HCT116 (cell line): ENCODE measurements at regions not wholly inside any gene's neighbourhood (a gene's known extent, or its start where the extent isn't known, plus 50 kb on each side); places are given as distances from the start of the nearest gene placed in this dataset.

Experiments
- ATAC-seq: fragments of 200-7000 bp; cut with Tn5 transposase; 2 replicates; pipeline ENCODE4 v1.9.1; 2020; ENCODE audit warnings: mild to moderate bottlenecking, moderate library complexity
- BruUV-seq: library from RNA; stranded (reverse); fragments of 400-500 nt; replicated peaks from 2 replicates; lab custom pipeline; 2021; lab: Mats Ljungman, UMichigan
- CTCF ChIA-PET: fragments of 300-600 bp; sonication (Branson Sonifier 250); formaldehyde crosslinking; loops from one replicate; lab custom pipeline; 2021; ENCODE audit warnings: antibody characterized with exemption; lab: Charles Lee
- POLR2A ChIA-PET: fragments of 300-600, 350-600 bp; sonication (Branson Sonifier 250); formaldehyde crosslinking; loops from one replicate; lab custom pipeline; 2021; ENCODE audit warnings: antibody characterized with exemption; lab: Charles Lee
- RAD21 ChIA-PET, 2 experiments: fragments of 300-600 bp; sonication (Branson Sonifier 250); formaldehyde crosslinking; loops; one replicate each; lab custom pipeline; 2023; ENCODE audit warnings: low total read pairs in 2 of 2; ENCODE audit not compliant: uncharacterized antibody in 2 of 2, unreplicated experiment in 2 of 2, low non-redundant PET in 1 of 2; lab: Charles Lee
- DNase-seq: peaks from one replicate; pipeline ENCODE4 v3.0.0-alpha.2; 2010; ENCODE audit warnings: low read depth, low spot score
- H2AFZ ChIP-seq: fragments of 200-600 bp; shearing (Covaris generic), sonication (generic); 2 replicates; pipeline ENCODE4 v1.6.1; 2017; ENCODE audit warnings: low read depth, mixed run types, mixed read lengths, antibody characterized with exemption, low read length; ENCODE audit not compliant: poor library complexity, severe bottlenecking
- H3K27ac ChIP-seq: 2 replicates; pipeline ENCODE4 v1.5.1; 2012; ENCODE audit warnings: low read depth, low read length
- H3K27me3 ChIP-seq: fragments of 200-600 bp; sonication (generic); 2 replicates; pipeline ENCODE4 v1.6.1; 2016; ENCODE audit warnings: mixed run types, low read length, mixed read lengths; ENCODE audit not compliant: insufficient read depth
- H3K36me3 ChIP-seq, 2 experiments: fragments of 200-500 bp in 1 of 2; fragments of 200-600 bp in 1 of 2; sonication (Bioruptor generic) in 1 of 2; sonication (generic) in 1 of 2; 2 replicates each; pipeline versions ENCODE4 v1.5.1 to v1.6.1; 2014 to 2016; ENCODE audit warnings: low read length in 2 of 2, inconsistent platforms in 1 of 2, mixed read lengths in 1 of 2, mixed run types in 1 of 2; ENCODE audit not compliant: insufficient read depth in 2 of 2, control insufficient read depth in 1 of 2
- H3K4me1 ChIP-seq, 2 experiments: fragments of 200-600 bp in 1 of 2; sonication (generic) in 1 of 2; 2 replicates each; pipeline versions ENCODE4 v1.5.1 to v1.6.1; 2012 to 2017; ENCODE audit warnings: low read length in 2 of 2, inconsistent platforms in 1 of 2, mild to moderate bottlenecking in 1 of 2, mixed read lengths in 1 of 2, mixed run types in 1 of 2, moderate library complexity in 1 of 2; ENCODE audit not compliant: insufficient read depth in 2 of 2, control insufficient read depth in 1 of 2
- H3K4me2 ChIP-seq: fragments of 200-600 bp; sonication (generic); 2 replicates; pipeline ENCODE4 v1.6.1; 2017; ENCODE audit warnings: mixed run types, low read length, mixed read lengths
- H3K4me3 ChIP-seq, 2 experiments: fragments of 200-600 bp in 1 of 2; sonication (generic) in 1 of 2; replicated peaks in 1 of 2; 2 replicates each; pipeline ENCODE4 v1.5.1; 2011 to 2016; ENCODE audit warnings: low read length in 2 of 2, control low read depth in 1 of 2, low read depth in 1 of 2, mild to moderate bottlenecking in 1 of 2, mixed read lengths in 1 of 2, mixed run types in 1 of 2
- H3K79me2 ChIP-seq: fragments of 200-600 bp; sonication (generic); 2 replicates; pipeline ENCODE4 v1.6.1; 2017; ENCODE audit warnings: mild to moderate bottlenecking, mixed run types, low read length, moderate library complexity, mixed read lengths; ENCODE audit not compliant: insufficient read depth
- H3K9ac ChIP-seq: fragments of 200-600 bp; sonication (generic); 2 replicates; pipeline ENCODE4 v1.6.1; 2016; ENCODE audit warnings: low read length, mixed read lengths
- H3K9me2 ChIP-seq: fragments of 200-600 bp; sonication (generic), shearing (Covaris generic); 2 replicates; pipeline ENCODE4 v1.6.1; 2017; ENCODE audit warnings: mixed run types, mild to moderate bottlenecking, moderate library complexity; ENCODE audit not compliant: insufficient read depth
- H3K9me3 ChIP-seq, 2 experiments: fragments of 200-500 bp in 1 of 2; fragments of 200-600 bp in 1 of 2; sonication (Bioruptor generic) in 1 of 2; sonication (generic) in 1 of 2; 2 replicates each; pipeline ENCODE4 v1.6.1; 2014 to 2017; ENCODE audit warnings: low read length in 2 of 2, mixed read lengths in 2 of 2, inconsistent platforms in 1 of 2, low read depth in 1 of 2, mild to moderate bottlenecking in 1 of 2, mixed run types in 1 of 2, moderate library complexity in 1 of 2; ENCODE audit not compliant: control insufficient read depth in 1 of 2, insufficient read depth in 1 of 2
- H4K20me1 ChIP-seq: fragments of 200-600 bp; sonication (generic), shearing (Covaris generic); 2 replicates; pipeline ENCODE4 v1.6.1; 2017; ENCODE audit warnings: mixed run types, mild to moderate bottlenecking, moderate library complexity; ENCODE audit not compliant: insufficient read depth
- CBX3 ChIP-seq: IDR thresholded peaks from 2 replicates; pipeline ENCODE4 v1.6.1; 2012; ENCODE audit warnings: low read depth
- CEBPB ChIP-seq: IDR thresholded peaks from 2 replicates; pipeline ENCODE4 v1.6.1; 2012; ENCODE audit warnings: low read depth
- ELF1 ChIP-seq: IDR thresholded peaks from 2 replicates; pipeline ENCODE4 v1.6.1; 2012; ENCODE audit warnings: low read depth, borderline replicate concordance
- EZH2phosphoT487 ChIP-seq: fragments of 200-600 bp; IDR thresholded peaks from 2 replicates; pipeline ENCODE4 v1.6.1; 2018; ENCODE audit warnings: antibody characterized with exemption, borderline replicate concordance
- FOSL1 ChIP-seq: IDR thresholded peaks from 2 replicates; pipeline ENCODE4 v1.6.1; 2012; ENCODE audit warnings: low read depth
- POLR2A ChIP-seq: IDR thresholded peaks from 2 replicates; pipeline ENCODE4 v1.7.0; 2011; ENCODE audit warnings: borderline replicate concordance; ENCODE audit not compliant: insufficient read depth, insufficient read length; ENCODE audit errors: extremely low read depth
- RAD21 ChIP-seq: IDR thresholded peaks from 2 replicates; pipeline ENCODE4 v1.6.1; 2012; ENCODE audit warnings: low read depth, mild to moderate bottlenecking
- SIN3A ChIP-seq: IDR thresholded peaks from 2 replicates; pipeline ENCODE4 v1.6.1; 2012; ENCODE audit warnings: low read depth
- TCF7L2 ChIP-seq: IDR thresholded peaks from 2 replicates; pipeline ENCODE4 v1.7.0; 2011; ENCODE audit warnings: borderline replicate concordance, inconsistent platforms; ENCODE audit not compliant: insufficient read depth, insufficient read length; ENCODE audit errors: extremely low read depth
- ZFX ChIP-seq: fragments of 450-650 bp; IDR thresholded peaks from 2 replicates; pipeline ENCODE4 v1.6.1; 2017
- ZNF274 ChIP-seq: fragments of 200-500 bp; sonication (Bioruptor generic); IDR thresholded peaks from 2 replicates; pipeline ENCODE4 v1.6.1; 2014; ENCODE audit warnings: mild to moderate bottlenecking, low read depth, low read length, inconsistent platforms
- intact Hi-C: fragments of 100-400 bp; cut with micrococcal nuclease; formaldehyde crosslinking; loops from 2 replicates; pipeline ENCODE4 v1.10.0; 2022
- TF ChIP-seq, protein P1 (sequence below): IDR thresholded peaks from 2 replicates; pipeline ENCODE4 v1.6.1; 2011; ENCODE audit warnings: mild to moderate bottlenecking, low read length, moderate library complexity; ENCODE audit not compliant: insufficient replicate concordance; ENCODE audit errors: extremely low read depth
- TF ChIP-seq, protein P2 (sequence below): IDR thresholded peaks from 2 replicates; pipeline ENCODE4 v1.6.1; 2012; ENCODE audit warnings: low read depth

DNA sequence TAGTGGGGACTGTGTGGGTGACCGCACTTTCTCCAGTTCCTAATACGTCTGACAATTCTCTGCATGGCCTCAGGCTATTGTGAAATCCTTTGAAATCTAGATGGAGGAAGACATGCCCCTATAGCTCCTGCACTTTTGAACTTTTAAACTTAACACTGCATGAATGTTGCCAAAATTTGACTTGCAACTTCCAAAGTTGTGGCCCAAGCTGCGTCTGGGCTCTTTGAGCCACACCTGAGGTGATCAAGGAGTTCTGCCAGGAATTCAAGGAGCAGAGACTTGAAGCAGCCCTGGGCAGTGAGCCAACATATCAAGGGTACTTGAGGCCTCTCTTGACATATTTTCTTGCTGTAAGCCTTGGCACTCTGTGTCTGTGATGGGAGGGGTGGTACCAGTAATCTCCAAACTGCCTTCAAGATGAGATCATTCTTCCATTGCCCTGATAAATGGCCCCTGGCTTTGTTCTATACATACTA is 1336.1 kb upstream of the CDH9 start:
- ChIA-PET RAD21 (no interaction called here), POLR2A (no interaction called here), CTCF (no interaction called here)
- no peaks in the 10 kb centered on the region for H3K36me3 ChIP-seq
- BruUV-seq, result no TSS peak
- H2AFZ ChIP-seq, result no peak overlapping the region
- intact Hi-C loops, result no loop called here
- no peaks in the 10 kb centered on the region for H3K27me3 ChIP-seq
- H3K9ac ChIP-seq, result no peak overlapping the region
- no peak overlapping the region for H3K27ac ChIP-seq
- H4K20me1 ChIP-seq, result no peaks in the 10 kb centered on the region
- no peaks in the 10 kb centered on the region for H3K4me1 ChIP-seq
- no peaks in the 10 kb centered on the region for H3K79me2 ChIP-seq
- H3K9me3 ChIP-seq, result peaks cover 8 to 23% of the 10 kb centered on the region in 2 experiments; a peak in 2 of 4 replicates
- H3K9me2 ChIP-seq, result no peaks in the 10 kb centered on the region
- H3K4me2 ChIP-seq, result no peak overlapping the region
- TF ChIP-seq CBX3 (no peak), TCF7L2 (peak; percentile 65), POLR2A (no peak), FOSL1 (no peak), RAD21 (no peak), SIN3A (no peak), CEBPB (no peak), ZFX (no peak)
- H3K4me3 ChIP-seq, result no peak overlapping the region
- DNase-seq, result no peak
- no peak for ATAC-seq

DNA sequence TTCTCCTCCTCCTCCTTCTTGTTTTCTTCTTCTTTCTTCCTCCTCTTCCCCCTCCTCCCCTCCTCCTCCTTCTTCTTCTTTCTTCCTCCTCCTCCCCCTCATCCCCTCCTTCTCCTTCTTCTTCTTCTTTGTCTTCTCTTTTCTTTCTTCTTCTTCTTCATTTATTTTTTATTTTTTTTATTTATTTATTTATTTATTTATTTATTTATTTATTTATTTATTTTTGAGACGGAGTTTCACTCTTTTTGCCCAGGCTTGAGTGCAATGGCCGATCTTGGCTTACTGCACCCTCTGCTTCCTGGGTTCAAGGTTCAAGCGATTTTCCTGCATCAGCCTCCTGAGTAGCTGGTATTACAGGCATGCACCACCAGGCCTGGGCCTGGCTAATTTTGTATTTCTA is 1332.5 kb upstream of the CDH9 start:
- ChIA-PET POLR2A (no interaction called here), CTCF (no interaction called here), RAD21 (no interaction called here)
- H3K79me2 ChIP-seq, result no peaks in the 10 kb centered on the region
- H3K9ac ChIP-seq, result no peak overlapping the region
- H3K27me3 ChIP-seq, result no peaks in the 10 kb centered on the region
- no peaks in the 10 kb centered on the region for H3K36me3 ChIP-seq
- H4K20me1 ChIP-seq, result no peaks in the 10 kb centered on the region
- H3K4me3 ChIP-seq, result no peak overlapping the region
- DNase-seq, result no peak
- no peaks in the 10 kb centered on the region for H3K9me2 ChIP-seq
- H3K4me1 ChIP-seq, result no peaks in the 10 kb centered on the region
- BruUV-seq, result no TSS peak
- no peak overlapping the region for H3K4me2 ChIP-seq
- peaks cover 7 to 33% of the 10 kb centered on the region in 2 experiments; a peak in 2 of 4 replicates for H3K9me3 ChIP-seq
- H2AFZ ChIP-seq, result no peak overlapping the region
- no peak overlapping the region for H3K27ac ChIP-seq
- intact Hi-C loops, result no loop called here
- no peak for ATAC-seq
- no peak for TF ChIP-seq SIN3A
- TF ChIP-seq ELF1, result no peak
- no peak for TF ChIP-seq TCF7L2
- no peak for TF ChIP-seq ZNF274
- TF ChIP-seq, protein P1, sequence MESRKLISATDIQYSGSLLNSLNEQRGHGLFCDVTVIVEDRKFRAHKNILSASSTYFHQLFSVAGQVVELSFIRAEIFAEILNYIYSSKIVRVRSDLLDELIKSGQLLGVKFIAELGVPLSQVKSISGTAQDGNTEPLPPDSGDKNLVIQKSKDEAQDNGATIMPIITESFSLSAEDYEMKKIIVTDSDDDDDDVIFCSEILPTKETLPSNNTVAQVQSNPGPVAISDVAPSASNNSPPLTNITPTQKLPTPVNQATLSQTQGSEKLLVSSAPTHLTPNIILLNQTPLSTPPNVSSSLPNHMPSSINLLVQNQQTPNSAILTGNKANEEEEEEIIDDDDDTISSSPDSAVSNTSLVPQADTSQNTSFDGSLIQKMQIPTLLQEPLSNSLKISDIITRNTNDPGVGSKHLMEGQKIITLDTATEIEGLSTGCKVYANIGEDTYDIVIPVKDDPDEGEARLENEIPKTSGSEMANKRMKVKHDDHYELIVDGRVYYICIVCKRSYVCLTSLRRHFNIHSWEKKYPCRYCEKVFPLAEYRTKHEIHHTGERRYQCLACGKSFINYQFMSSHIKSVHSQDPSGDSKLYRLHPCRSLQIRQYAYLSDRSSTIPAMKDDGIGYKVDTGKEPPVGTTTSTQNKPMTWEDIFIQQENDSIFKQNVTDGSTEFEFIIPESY, result no peak
- TF ChIP-seq POLR2A, result no peak
- no peak for TF ChIP-seq EZH2phosphoT487
- TF ChIP-seq, protein P2, sequence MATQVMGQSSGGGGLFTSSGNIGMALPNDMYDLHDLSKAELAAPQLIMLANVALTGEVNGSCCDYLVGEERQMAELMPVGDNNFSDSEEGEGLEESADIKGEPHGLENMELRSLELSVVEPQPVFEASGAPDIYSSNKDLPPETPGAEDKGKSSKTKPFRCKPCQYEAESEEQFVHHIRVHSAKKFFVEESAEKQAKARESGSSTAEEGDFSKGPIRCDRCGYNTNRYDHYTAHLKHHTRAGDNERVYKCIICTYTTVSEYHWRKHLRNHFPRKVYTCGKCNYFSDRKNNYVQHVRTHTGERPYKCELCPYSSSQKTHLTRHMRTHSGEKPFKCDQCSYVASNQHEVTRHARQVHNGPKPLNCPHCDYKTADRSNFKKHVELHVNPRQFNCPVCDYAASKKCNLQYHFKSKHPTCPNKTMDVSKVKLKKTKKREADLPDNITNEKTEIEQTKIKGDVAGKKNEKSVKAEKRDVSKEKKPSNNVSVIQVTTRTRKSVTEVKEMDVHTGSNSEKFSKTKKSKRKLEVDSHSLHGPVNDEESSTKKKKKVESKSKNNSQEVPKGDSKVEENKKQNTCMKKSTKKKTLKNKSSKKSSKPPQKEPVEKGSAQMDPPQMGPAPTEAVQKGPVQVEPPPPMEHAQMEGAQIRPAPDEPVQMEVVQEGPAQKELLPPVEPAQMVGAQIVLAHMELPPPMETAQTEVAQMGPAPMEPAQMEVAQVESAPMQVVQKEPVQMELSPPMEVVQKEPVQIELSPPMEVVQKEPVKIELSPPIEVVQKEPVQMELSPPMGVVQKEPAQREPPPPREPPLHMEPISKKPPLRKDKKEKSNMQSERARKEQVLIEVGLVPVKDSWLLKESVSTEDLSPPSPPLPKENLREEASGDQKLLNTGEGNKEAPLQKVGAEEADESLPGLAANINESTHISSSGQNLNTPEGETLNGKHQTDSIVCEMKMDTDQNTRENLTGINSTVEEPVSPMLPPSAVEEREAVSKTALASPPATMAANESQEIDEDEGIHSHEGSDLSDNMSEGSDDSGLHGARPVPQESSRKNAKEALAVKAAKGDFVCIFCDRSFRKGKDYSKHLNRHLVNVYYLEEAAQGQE, result no peak
